ENCODE measurements at regions not wholly inside any gene's neighbourhood (a gene's known extent, or its start where the extent isn't known, plus 50 kb on each side); places are given as distances from the start of the nearest gene placed in this dataset.

- TF ChIP-seq GATA2 (IDR thresholded peaks at IDR 0.05; ENCODE audit: low read depth, low read length) (no peak), GATA3 (IDR thresholded peaks at IDR 0.05; ENCODE audit: low read depth, low read length) (no peak)
Observed at GRCh38 chr2:121129692-121130091, 155.3 kb downstream of the TFCP2L1 start.

All from SH-SY5Y (cell line).